ENCODE measurements at regions not wholly inside any gene's neighbourhood (a gene's known extent, or its start where the extent isn't known, plus 50 kb on each side); places are given as distances from the start of the nearest gene placed in this dataset.
A peak's percentile ranks its signal among the peaks of the same experiment; 100 is the strongest.

DNA sequence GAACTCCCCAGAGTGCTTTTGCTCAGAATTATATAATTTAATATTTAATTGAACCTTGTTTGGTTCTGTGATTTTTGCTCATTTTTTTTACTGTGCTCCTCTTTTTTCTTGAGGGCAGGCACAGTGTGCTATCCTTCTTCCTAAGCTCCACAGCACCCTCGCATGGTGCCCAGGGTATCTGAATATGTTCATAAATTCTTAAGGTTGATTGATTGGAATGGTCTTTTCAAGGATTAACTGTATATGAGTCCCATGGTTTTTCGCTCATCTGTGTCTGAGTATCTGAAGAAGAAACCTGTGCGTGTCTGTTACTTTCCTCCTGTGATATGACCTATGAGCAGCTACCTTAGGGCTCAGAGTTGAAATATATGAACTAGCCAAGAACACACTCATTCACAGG lies 393.7 kb downstream of the HLX start:
- CTCF ChIA-PET, result interaction anchor here (0.7 to 2.5 kb wide), 5 partner anchors 9 to 463 kb away, joined by 3 to 26 read pairs (median 4); no protein-coding TSS in a partner anchor

More for the DNA sequence above, 393.7 kb downstream of the HLX start:
- Histone ChIP-seq H3K27ac (ENCODE audit: insufficient read depth, low read depth, low read length) (no peak overlapping the region), H2AFZ (ENCODE audit: low read depth, low read length) (no peak overlapping the region), H3K4me3 (replicated peaks in 1 of 3; ENCODE audit: insufficient read depth in 1 of 3, low read depth in 1 of 3, low read length in 3 of 3) (no peak overlapping the region), H3K79me2 (ENCODE audit: control insufficient read depth, insufficient read depth, low read length) (no peaks in the 10 kb centered on the region), H3K9ac (replicated peaks; ENCODE audit: extremely low read depth, insufficient read depth, low read length) (no peak overlapping the region), H3K9me1 (replicated peaks; ENCODE audit: control insufficient read depth, extremely low read depth, insufficient read depth, low read length) (no peaks in the 10 kb centered on the region), H3K27me3 (ENCODE audit: control insufficient read depth in 2 of 2, insufficient read depth in 2 of 2, low read length in 2 of 2) (peaks cover 0 to 2% of the 10 kb centered on the region in 2 experiments), H3K9me3 (replicated peaks; ENCODE audit: control insufficient read depth, insufficient read depth, low read length) (no peaks in the 10 kb centered on the region), H3K4me1 (ENCODE audit: control insufficient read depth, extremely low read depth, insufficient read depth, low read length) (no peaks in the 10 kb centered on the region), H4K20me1 (replicated peaks; ENCODE audit: control insufficient read depth, extremely low read depth, insufficient read depth, low read length) (no peaks in the 10 kb centered on the region), H3K4me2 (ENCODE audit: insufficient read depth, low read length) (no peak overlapping the region), H3K36me3 (ENCODE audit: control insufficient read depth in 2 of 2, extremely low read depth in 1 of 2, insufficient read depth in 2 of 2, low read length in 2 of 2) (no peaks in the 10 kb centered on the region)
- peak; percentile 6 for DNase-seq (ENCODE audit: low read depth, low spot score)
- no TSS peak for BruUV-seq (replicated peaks)
- TF ChIP-seq POLR2A (IDR thresholded peaks at IDR 0.05; ENCODE audit: low read depth, low read length) (no peak), FOS (IDR thresholded peaks at IDR 0.05; ENCODE audit: borderline replicate concordance, insufficient read depth, low read length) (no peak), EZH2 (IDR thresholded peaks at IDR 0.05; ENCODE audit: borderline replicate concordance, low read depth, low read length, severe bottlenecking) (no peak), MYC (IDR thresholded peaks at IDR 0.05; ENCODE audit: low read depth, low read length) (no peak), JUN (IDR thresholded peaks at IDR 0.05; ENCODE audit: borderline replicate concordance, insufficient read depth, insufficient read length, low read depth) (no peak), POLR2AphosphoS5 (IDR thresholded peaks at IDR 0.05; ENCODE audit: insufficient read depth, low read depth, low read length) (no peak), GATA2 (IDR thresholded peaks at IDR 0.05; ENCODE audit: insufficient read depth, insufficient read length, low read depth, low read length) (no peak)
- TF ChIP-seq, protein P1, sequence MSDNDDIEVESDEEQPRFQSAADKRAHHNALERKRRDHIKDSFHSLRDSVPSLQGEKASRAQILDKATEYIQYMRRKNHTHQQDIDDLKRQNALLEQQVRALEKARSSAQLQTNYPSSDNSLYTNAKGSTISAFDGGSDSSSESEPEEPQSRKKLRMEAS (IDR thresholded peaks at IDR 0.05; ENCODE audit: insufficient read depth, insufficient read length), result no peak
- TF ChIP-seq, protein P2, sequence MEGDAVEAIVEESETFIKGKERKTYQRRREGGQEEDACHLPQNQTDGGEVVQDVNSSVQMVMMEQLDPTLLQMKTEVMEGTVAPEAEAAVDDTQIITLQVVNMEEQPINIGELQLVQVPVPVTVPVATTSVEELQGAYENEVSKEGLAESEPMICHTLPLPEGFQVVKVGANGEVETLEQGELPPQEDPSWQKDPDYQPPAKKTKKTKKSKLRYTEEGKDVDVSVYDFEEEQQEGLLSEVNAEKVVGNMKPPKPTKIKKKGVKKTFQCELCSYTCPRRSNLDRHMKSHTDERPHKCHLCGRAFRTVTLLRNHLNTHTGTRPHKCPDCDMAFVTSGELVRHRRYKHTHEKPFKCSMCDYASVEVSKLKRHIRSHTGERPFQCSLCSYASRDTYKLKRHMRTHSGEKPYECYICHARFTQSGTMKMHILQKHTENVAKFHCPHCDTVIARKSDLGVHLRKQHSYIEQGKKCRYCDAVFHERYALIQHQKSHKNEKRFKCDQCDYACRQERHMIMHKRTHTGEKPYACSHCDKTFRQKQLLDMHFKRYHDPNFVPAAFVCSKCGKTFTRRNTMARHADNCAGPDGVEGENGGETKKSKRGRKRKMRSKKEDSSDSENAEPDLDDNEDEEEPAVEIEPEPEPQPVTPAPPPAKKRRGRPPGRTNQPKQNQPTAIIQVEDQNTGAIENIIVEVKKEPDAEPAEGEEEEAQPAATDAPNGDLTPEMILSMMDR (IDR thresholded peaks at IDR 0.05; ENCODE audit: extremely low read depth in 1 of 2, insufficient read depth in 1 of 2, low read depth in 1 of 2, low read length in 2 of 2), result no peak
- dilution Hi-C loops (cut with MboI; ENCODE audit: extremely low pct_ligation_motif_present, low sequenced_read_pairs), result no loop called here
- intact Hi-C loops (cut with micrococcal nuclease), result no loop called here
- no peak for FAIRE-seq
- POLR2A ChIA-PET, result no interaction called here
